ENCODE measurements at regions not wholly inside any gene's neighbourhood (a gene's known extent, or its start where the extent isn't known, plus 50 kb on each side); places are given as distances from the start of the nearest gene placed in this dataset.

- Histone ChIP-seq H3K4me3 (replicated peaks in 1 of 3; ENCODE audit: insufficient read depth in 1 of 3, low read depth in 2 of 3, low read length in 3 of 3) (no peak overlapping the region), H3K27me3 (ENCODE audit: control insufficient read depth in 1 of 2, insufficient read depth in 2 of 2, low read length in 2 of 2) (no peaks in the 10 kb centered on the region), H3K9ac (ENCODE audit: insufficient read depth, low read depth, low read length) (no peak overlapping the region), H3K4me2 (ENCODE audit: low read depth, low read length) (no peak overlapping the region), H4K20me1 (ENCODE audit: insufficient read depth, low read length) (no peaks in the 10 kb centered on the region), H2AFZ (ENCODE audit: low read length) (no peak overlapping the region), H3K4me1 (ENCODE audit: insufficient read depth, low read length) (peaks cover 3% of the 10 kb centered on the region), H3K36me3 (replicated peaks in 1 of 2; ENCODE audit: control insufficient read depth in 1 of 2, insufficient read depth in 2 of 2, low read length in 2 of 2) (no peaks in the 10 kb centered on the region), H3K27ac (ENCODE audit: extremely low read length, insufficient read depth, low read length) (no peak overlapping the region), H3K79me2 (ENCODE audit: insufficient read depth, low read length) (no peaks in the 10 kb centered on the region), H3K9me3 (ENCODE audit: low read length) (no peaks in the 10 kb centered on the region)
- no TSS peak for BruUV-seq (replicated peaks)
- DNase-seq (ENCODE audit: low spot score) (no peak), ATAC-seq (no peak), FAIRE-seq (no peak)
- intact Hi-C loops (cut with micrococcal nuclease; ENCODE audit: unreplicated experiment), result no loop called here
- TF ChIP-seq CREB1 (IDR thresholded peaks at IDR 0.05) (peak; percentile 96), CREB1 (CRISPR knock-in tag; IDR thresholded peaks at IDR 0.05) (no peak), ZNF281 (CRISPR knock-in tag; IDR thresholded peaks at IDR 0.05; ENCODE audit: borderline replicate concordance) (no peak), ATF7 (IDR thresholded peaks at IDR 0.05) (peak; percentile 99), ATF7 (CRISPR knock-in tag; IDR thresholded peaks at IDR 0.05) (no peak)
- in situ Hi-C loops (cut with HindIII; ENCODE audit: extremely low pct_ligation_motif_present, low pct_unique_long_range_greater_than_20kb), result no loop called here
- ChIA-PET CTCF (ENCODE audit: low intra/inter-chr PET ratio, low total read pairs) (no interaction called here), POLR2A (no interaction called here)
- 38% methylated on average over 1 of the region's 1 CpG for WGBS (ENCODE audit: low lambda C conversion rate)
Observed at GRCh38 chr6:8879334-8879733, 444.0 kb upstream of the SLC35B3 start.

- TF ChIP-seq BRD4 (CRISPR knock-in tag; IDR thresholded peaks at IDR 0.05) (no peak), RFXAP (CRISPR knock-in tag; IDR thresholded peaks at IDR 0.05; ENCODE audit: borderline replicate concordance) (no peak), ZNF792 (CRISPR knock-in tag; IDR thresholded peaks at IDR 0.05) (no peak), ZNF557 (CRISPR knock-in tag; IDR thresholded peaks at IDR 0.05) (no peak), ZNF562 (CRISPR knock-in tag; IDR thresholded peaks at IDR 0.05; ENCODE audit: borderline replicate concordance) (no peak), HOXA5 (CRISPR knock-in tag; IDR thresholded peaks at IDR 0.05) (no peak), RBAK (CRISPR knock-in tag; IDR thresholded peaks at IDR 0.05) (no peak), ZNF337 (CRISPR knock-in tag; IDR thresholded peaks at IDR 0.05; ENCODE audit: borderline replicate concordance, low read depth) (no peak), ZNF335 (CRISPR knock-in tag; IDR thresholded peaks at IDR 0.05) (no peak), ZNF652 (CRISPR knock-in tag; IDR thresholded peaks at IDR 0.05; ENCODE audit: borderline replicate concordance, low read depth) (no peak), CBX5 (CRISPR knock-in tag; IDR thresholded peaks at IDR 0.05; ENCODE audit: borderline replicate concordance) (no peak), SIN3B (IDR thresholded peaks at IDR 0.05; ENCODE audit: low read length) (no peak)
- 18% methylated on average over 4 of the region's 4 CpGs for whole genome bisulfite sequencing (ENCODE audit: low lambda C conversion rate)
- Histone ChIP-seq H3K9ac (ENCODE audit: insufficient read depth, low read depth, low read length) (no peak overlapping the region), H3K9me3 (ENCODE audit: low read length) (no peaks in the 10 kb centered on the region), H3K27me3 (ENCODE audit: control insufficient read depth in 1 of 2, insufficient read depth in 2 of 2, low read length in 2 of 2) (no peaks in the 10 kb centered on the region), H3K79me2 (ENCODE audit: insufficient read depth, low read length) (no peaks in the 10 kb centered on the region), H2AFZ (ENCODE audit: low read length) (no peak overlapping the region), H3K4me1 (ENCODE audit: insufficient read depth, low read length) (peaks cover 14% of the 10 kb centered on the region), H3K4me2 (ENCODE audit: low read depth, low read length) (no peak overlapping the region), H3K4me3 (replicated peaks in 1 of 3; ENCODE audit: insufficient read depth in 1 of 3, low read depth in 2 of 3, low read length in 3 of 3) (no peak overlapping the region), H3K27ac (ENCODE audit: extremely low read length, insufficient read depth, low read length) (no peak overlapping the region), H3K36me3 (replicated peaks in 1 of 2; ENCODE audit: control insufficient read depth in 1 of 2, insufficient read depth in 2 of 2, low read length in 2 of 2) (no peaks in the 10 kb centered on the region), H4K20me1 (ENCODE audit: insufficient read depth, low read length) (no peaks in the 10 kb centered on the region)
- ChIA-PET POLR2A (no interaction called here), CTCF (ENCODE audit: low intra/inter-chr PET ratio, low total read pairs) (no interaction called here)
- in situ Hi-C loops (cut with HindIII; ENCODE audit: extremely low pct_ligation_motif_present, low pct_unique_long_range_greater_than_20kb), result no loop called here
- FAIRE-seq (no peak), ATAC-seq (no peak), DNase-seq (ENCODE audit: low spot score) (no peak)
- no TSS peak for BruUV-seq (replicated peaks)
- intact Hi-C loops (cut with micrococcal nuclease; ENCODE audit: unreplicated experiment), result no loop called here
Observed at GRCh38 chr6:8875986-8876385, 440.6 kb upstream of the SLC35B3 start.

Data from HepG2 (cell line).